ENCODE measurements at regions not wholly inside any gene's neighbourhood (a gene's known extent, or its start where the extent isn't known, plus 50 kb on each side); places are given as distances from the start of the nearest gene placed in this dataset.

- H3K36me3 Mint-ChIP-seq (ENCODE audit: low read depth): no peaks in the 10 kb centered on the region
- peaks cover 23% of the 10 kb centered on the region for H3K27me3 Mint-ChIP-seq
- H3K4me3 Mint-ChIP-seq: no peak overlapping the region
- H3K9me3 Mint-ChIP-seq: no peaks in the 10 kb centered on the region
- H3K4me1 Mint-ChIP-seq (ENCODE audit: low read depth): peaks cover 3% of the 10 kb centered on the region
- H3K27ac Mint-ChIP-seq: no peak overlapping the region
Observed at GRCh38 chr16:79480056-79480455, 120.5 kb downstream of the MAF start.

GRCh38 chr16:79476580-79476979 lies 124.0 kb downstream of the MAF start:
- Mint-ChIP-seq H3K9me3 (no peaks in the 10 kb centered on the region), H3K4me1 (ENCODE audit: low read depth) (peaks cover 3% of the 10 kb centered on the region), H3K36me3 (ENCODE audit: low read depth) (no peaks in the 10 kb centered on the region), H3K4me3 (no peak overlapping the region), H3K27ac (no peak overlapping the region), H3K27me3 (peaks cover 15% of the 10 kb centered on the region)

GRCh38 chr16:79475841-79476240 lies 124.7 kb downstream of the MAF start:
- H3K4me1 Mint-ChIP-seq (ENCODE audit: low read depth): no peaks in the 10 kb centered on the region
- no peaks in the 10 kb centered on the region for H3K36me3 Mint-ChIP-seq (ENCODE audit: low read depth)
- no peak overlapping the region for H3K27ac Mint-ChIP-seq
- no peaks in the 10 kb centered on the region for H3K9me3 Mint-ChIP-seq
- no peak overlapping the region for H3K4me3 Mint-ChIP-seq
- peaks cover 8% of the 10 kb centered on the region for H3K27me3 Mint-ChIP-seq

- Mint-ChIP-seq H3K27ac (no peak overlapping the region), H3K9me3 (no peaks in the 10 kb centered on the region), H3K27me3 (no peaks in the 10 kb centered on the region), H3K36me3 (ENCODE audit: low read depth) (no peaks in the 10 kb centered on the region), H3K4me1 (ENCODE audit: low read depth) (no peaks in the 10 kb centered on the region), H3K4me3 (no peak overlapping the region)
Observed at GRCh38 chr16:79473456-79473855, 127.1 kb downstream of the MAF start.

- no peak overlapping the region for H3K27ac Mint-ChIP-seq
- H3K27me3 Mint-ChIP-seq: no peaks in the 10 kb centered on the region
- no peak overlapping the region for H3K4me3 Mint-ChIP-seq
- no peaks in the 10 kb centered on the region for H3K36me3 Mint-ChIP-seq (ENCODE audit: low read depth)
- H3K4me1 Mint-ChIP-seq (ENCODE audit: low read depth): no peaks in the 10 kb centered on the region
- no peaks in the 10 kb centered on the region for H3K9me3 Mint-ChIP-seq
Observed at GRCh38 chr16:79472426-79472825, 128.1 kb downstream of the MAF start.

- Mint-ChIP-seq H3K4me3 (no peak overlapping the region), H3K9me3 (no peaks in the 10 kb centered on the region), H3K27ac (no peak overlapping the region), H3K36me3 (ENCODE audit: low read depth) (no peaks in the 10 kb centered on the region), H3K4me1 (ENCODE audit: low read depth) (no peaks in the 10 kb centered on the region), H3K27me3 (no peaks in the 10 kb centered on the region)
Observed at GRCh38 chr16:79469999-79470398, 130.5 kb downstream of the MAF start.

GRCh38 chr16:79468631-79469030 lies 131.9 kb downstream of the MAF start:
- Mint-ChIP-seq H3K27me3 (peaks cover 3% of the 10 kb centered on the region), H3K9me3 (no peaks in the 10 kb centered on the region), H3K36me3 (ENCODE audit: low read depth) (no peaks in the 10 kb centered on the region), H3K4me1 (ENCODE audit: low read depth) (no peaks in the 10 kb centered on the region), H3K4me3 (no peak overlapping the region), H3K27ac (no peak overlapping the region)

GRCh38 chr16:79468121-79468552 lies 132.4 kb downstream of the MAF start:
- no peaks in the 10 kb centered on the region for H3K36me3 Mint-ChIP-seq (ENCODE audit: low read depth)

GRCh38 chr16:79466111-79466510 lies 134.4 kb downstream of the MAF start:
- Mint-ChIP-seq H3K9me3 (no peaks in the 10 kb centered on the region), H3K27me3 (peaks cover 4% of the 10 kb centered on the region), H3K4me3 (no peak overlapping the region), H3K27ac (no peak overlapping the region), H3K36me3 (ENCODE audit: low read depth) (no peaks in the 10 kb centered on the region), H3K4me1 (ENCODE audit: low read depth) (no peaks in the 10 kb centered on the region)

More at GRCh38 chr16:79468121-79468552, 132.4 kb downstream of the MAF start:
- no peaks in the 10 kb centered on the region for H3K9me3 Mint-ChIP-seq
- H3K27me3 Mint-ChIP-seq: peaks cover 4% of the 10 kb centered on the region
- H3K4me3 Mint-ChIP-seq: no peak overlapping the region
- no peaks in the 10 kb centered on the region for H3K4me1 Mint-ChIP-seq (ENCODE audit: low read depth)
- no peak overlapping the region for H3K27ac Mint-ChIP-seq

GRCh38 chr16:79463841-79464240 lies 136.7 kb downstream of the MAF start:
- H3K9me3 Mint-ChIP-seq: no peaks in the 10 kb centered on the region
- H3K4me3 Mint-ChIP-seq: no peak overlapping the region
- no peaks in the 10 kb centered on the region for H3K4me1 Mint-ChIP-seq (ENCODE audit: low read depth)
- H3K36me3 Mint-ChIP-seq (ENCODE audit: low read depth): no peaks in the 10 kb centered on the region
- H3K27me3 Mint-ChIP-seq: peaks cover 10% of the 10 kb centered on the region
- H3K27ac Mint-ChIP-seq: no peak overlapping the region

- Mint-ChIP-seq H3K27ac (no peak overlapping the region), H3K36me3 (ENCODE audit: low read depth) (no peaks in the 10 kb centered on the region)
Observed at GRCh38 chr16:79456036-79456435, 144.5 kb downstream of the MAF start.

GRCh38 chr16:79452671-79453070 lies 147.9 kb downstream of the MAF start:
- peaks cover 5% of the 10 kb centered on the region for H3K4me1 Mint-ChIP-seq (ENCODE audit: low read depth)
- peaks cover 14% of the 10 kb centered on the region for H3K27me3 Mint-ChIP-seq
- no peaks in the 10 kb centered on the region for H3K9me3 Mint-ChIP-seq
- no peaks in the 10 kb centered on the region for H3K36me3 Mint-ChIP-seq (ENCODE audit: low read depth)
- H3K4me3 Mint-ChIP-seq: no peak overlapping the region
- H3K27ac Mint-ChIP-seq: no peak overlapping the region

More at GRCh38 chr16:79456036-79456435, 144.5 kb downstream of the MAF start:
- Mint-ChIP-seq H3K4me1 (ENCODE audit: low read depth) (peaks cover 3% of the 10 kb centered on the region), H3K4me3 (no peak overlapping the region), H3K27me3 (peaks cover 22% of the 10 kb centered on the region), H3K9me3 (no peaks in the 10 kb centered on the region)

- peaks cover 14% of the 10 kb centered on the region for H3K27me3 Mint-ChIP-seq
- peaks cover 5% of the 10 kb centered on the region for H3K4me1 Mint-ChIP-seq (ENCODE audit: low read depth)
- H3K36me3 Mint-ChIP-seq (ENCODE audit: low read depth): no peaks in the 10 kb centered on the region
- H3K4me3 Mint-ChIP-seq: no peak overlapping the region
- no peak overlapping the region for H3K27ac Mint-ChIP-seq
- no peaks in the 10 kb centered on the region for H3K9me3 Mint-ChIP-seq
Observed at GRCh38 chr16:79451196-79451816, 149.2 kb downstream of the MAF start.

- Mint-ChIP-seq H3K4me3 (no peak overlapping the region), H3K4me1 (ENCODE audit: low read depth) (peaks cover 5% of the 10 kb centered on the region), H3K27me3 (peaks cover 9% of the 10 kb centered on the region), H3K9me3 (no peaks in the 10 kb centered on the region), H3K27ac (no peak overlapping the region), H3K36me3 (ENCODE audit: low read depth) (no peaks in the 10 kb centered on the region)
Observed at GRCh38 chr16:79449900-79450299, 150.6 kb downstream of the MAF start.

- Mint-ChIP-seq H3K27ac (no peak overlapping the region), H3K27me3 (peaks cover 6% of the 10 kb centered on the region), H3K36me3 (ENCODE audit: low read depth) (no peaks in the 10 kb centered on the region), H3K4me3 (no peak overlapping the region), H3K9me3 (no peaks in the 10 kb centered on the region), H3K4me1 (ENCODE audit: low read depth) (peaks cover 5% of the 10 kb centered on the region)
Observed at GRCh38 chr16:79449067-79449769, 151.3 kb downstream of the MAF start.

GRCh38 chr16:79444572-79444971 lies 156.0 kb downstream of the MAF start:
- no peaks in the 10 kb centered on the region for H3K4me1 Mint-ChIP-seq (ENCODE audit: low read depth)

More at GRCh38 chr16:79444572-79444971, 156.0 kb downstream of the MAF start:
- no peak overlapping the region for H3K27ac Mint-ChIP-seq
- no peak overlapping the region for H3K4me3 Mint-ChIP-seq
- peaks cover 6% of the 10 kb centered on the region for H3K27me3 Mint-ChIP-seq
- no peaks in the 10 kb centered on the region for H3K36me3 Mint-ChIP-seq (ENCODE audit: low read depth)
- no peaks in the 10 kb centered on the region for H3K9me3 Mint-ChIP-seq

Measured in stimulated activated naive CD8-positive, alpha-beta T cell treated with anti-CD3 and anti-CD28 coated beads, Interleukin-15, Interleukin-2, amounts not matched to agents 100 ng/mL and 50 ng/mL, for 24 hours (primary cell).